H4 (cell line): ENCODE measurements at regions not wholly inside any gene's neighbourhood (a gene's known extent, or its start where the extent isn't known, plus 50 kb on each side); places are given as distances from the start of the nearest gene placed in this dataset.
"Not testable (repeated sequence)": the region's sequence is repeated elsewhere in the genome, so short reads cannot be mapped to it uniquely, and the experiment has no call there.

Experiments used
- DNase-seq: peaks from one replicate; pipeline ENCODE4 v3.0.0-alpha.2; 2015; ENCODE audit warnings: low spot score

DNA sequence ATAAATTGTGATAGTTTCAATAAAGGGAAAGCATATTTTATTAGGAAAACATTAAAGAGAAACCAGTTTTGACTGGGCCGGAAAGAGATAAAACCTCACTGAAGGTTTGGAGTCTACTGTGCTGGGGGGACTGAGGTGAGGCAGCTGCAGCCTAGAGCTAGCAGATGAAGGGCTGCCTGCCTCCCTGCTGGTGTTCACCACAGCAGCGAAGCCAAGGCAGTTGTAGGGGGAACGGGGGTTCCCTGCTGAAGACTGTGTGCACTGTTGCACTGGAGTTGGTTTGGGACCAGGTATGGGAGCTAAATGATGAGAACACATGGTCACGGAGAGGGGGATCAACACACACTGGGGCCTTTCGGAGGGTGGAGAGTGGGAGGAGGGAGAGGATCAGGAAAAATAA lies 546.5 kb upstream of the SMIM31 start:
- no peak for DNase-seq

DNA sequence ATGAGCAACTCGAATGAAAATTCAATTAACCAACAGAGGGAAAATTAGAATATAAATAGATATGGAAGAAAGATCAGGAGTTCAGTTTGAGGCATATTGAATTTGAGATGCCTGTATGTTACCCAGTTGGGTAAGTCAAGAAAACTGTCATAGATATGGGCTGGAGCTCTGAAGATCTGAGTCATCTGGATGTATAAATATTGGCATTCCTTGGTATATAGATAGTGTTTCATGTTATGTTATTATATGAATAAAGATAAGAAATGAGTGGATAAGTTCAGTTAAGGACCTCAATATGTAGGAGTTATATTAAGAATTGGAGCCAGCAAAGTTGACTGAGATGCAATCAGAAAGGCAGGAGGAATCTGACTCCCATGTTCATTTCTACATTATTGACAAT lies 543.6 kb upstream of the SMIM31 start:
- no peak for DNase-seq

DNA sequence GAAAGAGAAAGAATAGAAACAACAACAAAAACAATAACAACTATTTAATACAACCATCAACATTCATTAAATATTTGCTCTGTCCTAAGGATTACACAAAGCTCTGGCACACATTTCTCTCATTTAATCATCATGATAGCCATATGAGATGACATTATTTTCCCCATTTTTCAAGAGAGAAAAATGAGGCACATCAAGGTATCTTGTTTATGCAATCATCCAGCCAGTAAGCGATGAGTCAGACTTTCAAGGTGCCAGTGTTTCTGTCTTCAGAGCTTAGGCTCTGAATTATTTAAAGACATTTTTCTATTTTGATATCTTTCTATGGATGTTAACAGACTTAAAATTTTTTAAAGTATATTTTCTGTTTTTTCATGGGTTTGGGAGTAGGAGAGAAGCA lies 541.8 kb upstream of the SMIM31 start:
- peak; percentile 11 for DNase-seq

GRCh38 chr4:164212714-164213113 lies 541.2 kb upstream of the SMIM31 start:
- peak; percentile 7 for DNase-seq

DNA sequence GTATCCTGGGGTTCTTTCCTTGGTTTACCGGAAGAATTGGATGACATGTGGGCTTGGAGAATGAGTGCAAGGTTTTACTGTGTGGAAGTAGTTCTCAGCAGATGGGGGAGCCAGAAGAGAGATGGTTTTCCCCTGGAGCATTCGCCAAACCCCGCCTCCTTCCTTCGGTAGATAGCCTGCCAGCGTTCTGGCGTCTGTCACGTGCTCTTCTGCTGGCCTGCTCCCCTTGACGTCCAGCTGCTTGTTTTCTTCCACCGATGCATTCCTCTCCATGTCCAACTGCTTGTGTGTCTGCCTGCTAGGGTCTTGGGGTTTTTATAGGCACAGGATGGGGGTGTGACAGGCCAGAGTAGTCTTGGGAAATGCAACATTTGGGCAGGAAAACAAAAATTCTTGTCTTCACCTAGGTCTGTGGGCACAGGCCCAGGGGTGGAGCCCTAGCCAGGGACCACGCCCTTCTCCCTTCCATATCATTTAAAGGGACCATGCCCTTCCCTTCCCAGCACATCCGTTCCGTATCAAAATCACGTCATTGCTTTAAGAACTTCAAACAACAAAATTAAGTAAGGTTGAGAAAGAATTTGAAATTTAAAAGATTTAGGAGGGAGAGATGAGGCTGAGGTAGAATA lies 538.7 kb upstream of the SMIM31 start:
- DNase-seq, result peak; percentile 4

DNA sequence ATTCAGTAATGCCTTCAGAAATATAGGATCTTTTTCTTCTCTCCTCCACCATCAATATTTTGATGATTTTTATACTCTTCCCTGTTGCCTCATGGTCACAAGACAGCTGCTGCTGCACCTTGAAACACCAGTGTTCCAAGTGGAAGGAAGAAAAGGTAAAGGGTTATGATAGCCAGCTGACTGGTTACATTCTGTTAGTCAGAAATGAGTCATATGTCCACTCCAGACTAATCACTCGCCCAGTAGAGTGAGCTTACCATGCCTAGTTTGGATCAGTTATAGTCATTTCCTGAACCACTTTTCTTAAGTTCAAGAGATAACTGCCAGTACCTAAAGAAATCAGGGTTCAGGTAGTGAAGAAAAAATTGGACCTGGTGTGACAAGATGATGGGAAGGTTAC lies 532.3 kb upstream of the SMIM31 start:
- DNase-seq, result peak; percentile 5

DNA sequence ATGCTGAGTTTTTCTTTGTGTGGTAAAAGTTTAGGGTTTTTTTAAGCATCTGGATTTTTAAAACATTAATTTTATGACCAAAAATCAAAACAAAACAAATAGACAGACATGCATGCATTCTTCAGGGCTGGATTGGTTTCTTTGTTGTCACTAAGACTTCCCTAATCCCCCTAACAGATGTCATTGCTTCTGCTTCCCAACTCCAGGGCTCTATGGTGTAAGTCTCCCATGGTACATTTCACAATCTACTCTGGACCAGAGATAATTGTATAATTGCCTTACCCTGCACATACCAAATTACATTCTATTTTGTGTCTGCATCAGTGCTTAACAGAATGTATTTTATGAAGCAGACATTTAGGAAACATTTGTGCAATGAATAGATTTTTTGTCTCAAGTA lies 529.1 kb upstream of the SMIM31 start:
- DNase-seq, result no peak

GRCh38 chr4:164229255-164229654 lies 524.7 kb upstream of the SMIM31 start:
- no peak for DNase-seq

DNA sequence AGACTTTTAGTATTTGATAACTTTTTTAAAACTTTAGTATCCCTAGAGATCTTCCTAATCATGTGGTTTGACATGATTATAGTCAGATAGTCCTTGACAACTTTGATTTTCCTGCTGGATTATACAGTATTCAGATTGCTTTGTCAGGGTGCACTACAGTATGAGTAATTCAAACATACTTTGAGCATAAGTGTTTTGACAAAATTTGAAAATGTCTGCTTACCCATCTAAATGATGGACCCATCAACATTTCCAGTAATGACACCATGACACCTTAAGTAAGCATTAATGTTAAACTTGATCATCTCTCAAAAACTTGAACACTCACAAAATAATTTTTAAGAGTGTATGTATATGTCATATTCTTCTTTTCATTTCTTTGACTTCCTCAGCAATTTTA lies 514.5 kb upstream of the SMIM31 start:
- DNase-seq, result no peak

GRCh38 chr4:164239976-164240375 lies 514.0 kb upstream of the SMIM31 start:
- DNase-seq, result no peak

DNA sequence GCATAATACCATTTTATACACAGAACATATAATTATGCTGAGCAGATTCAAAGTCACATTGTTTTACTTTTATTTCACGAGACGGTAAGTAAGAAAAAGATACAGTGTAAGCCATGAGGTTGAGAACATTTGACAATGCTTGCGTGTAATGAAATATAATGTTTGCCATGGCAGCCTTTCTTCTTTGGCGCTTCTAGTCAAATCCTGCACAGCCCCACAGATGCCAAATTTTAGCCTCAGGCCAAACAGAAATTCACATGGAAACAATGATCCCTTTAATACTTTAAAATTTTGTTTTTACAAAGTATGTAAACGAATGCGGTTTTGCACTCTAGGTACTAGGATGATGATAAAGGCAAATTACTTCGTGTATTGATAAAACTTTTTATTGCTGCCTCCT lies 502.7 kb upstream of the SMIM31 start:
- DNase-seq, result no peak

- DNase-seq, result peak; percentile 16
These were observed 501.6 kb upstream of the SMIM31 start for GRCh38 chr4:164252286-164252685.

- DNase-seq, result no peak
These were observed 492.1 kb upstream of the SMIM31 start for GRCh38 chr4:164261831-164262230.

- not testable (repeated sequence) for DNase-seq
These were observed 491.4 kb upstream of the SMIM31 start for GRCh38 chr4:164262508-164262907.

- DNase-seq, result not testable (repeated sequence)
These were observed 476.5 kb upstream of the SMIM31 start for GRCh38 chr4:164277414-164277813.

DNA sequence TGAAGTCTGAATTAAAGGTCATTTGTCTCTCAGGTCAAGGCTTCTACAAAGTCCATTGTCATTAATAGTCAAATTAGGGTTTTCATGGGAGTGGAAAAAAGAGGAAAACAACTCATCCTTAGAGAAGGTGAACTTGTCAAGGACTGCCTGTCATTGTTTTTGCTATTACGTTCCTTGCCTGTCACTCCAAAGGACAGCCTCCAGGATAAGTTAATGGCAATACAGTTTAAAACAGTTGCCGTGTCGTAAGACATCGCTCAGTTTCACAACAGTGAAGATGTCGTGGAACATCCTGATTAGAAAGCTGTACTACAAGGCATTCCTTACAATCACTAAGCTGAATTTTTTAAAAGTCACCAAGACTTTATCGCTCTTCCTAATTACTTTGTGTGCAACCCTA lies 466.8 kb upstream of the SMIM31 start:
- no peak for DNase-seq

DNA sequence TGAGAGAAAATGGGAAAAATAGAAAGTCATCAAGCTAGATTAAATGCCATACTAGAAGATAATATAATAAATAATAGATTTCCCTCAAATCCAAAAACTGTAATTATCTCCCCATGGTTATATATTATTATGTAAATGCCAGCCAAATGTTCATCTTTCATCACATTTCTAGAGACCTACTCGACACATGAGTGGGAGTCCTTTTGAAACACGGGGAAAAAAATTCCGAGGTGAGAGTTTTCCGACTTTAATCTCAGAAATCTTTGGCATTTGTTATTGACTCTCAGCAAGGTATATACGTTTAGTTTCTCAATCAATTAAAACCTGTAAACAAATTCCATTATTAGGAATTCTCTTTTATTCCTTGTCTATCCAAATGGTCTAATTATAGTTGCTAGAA lies 465.4 kb upstream of the SMIM31 start:
- no peak for DNase-seq

GRCh38 chr4:164293203-164293602 lies 460.7 kb upstream of the SMIM31 start:
- DNase-seq, result peak; percentile 4

DNA sequence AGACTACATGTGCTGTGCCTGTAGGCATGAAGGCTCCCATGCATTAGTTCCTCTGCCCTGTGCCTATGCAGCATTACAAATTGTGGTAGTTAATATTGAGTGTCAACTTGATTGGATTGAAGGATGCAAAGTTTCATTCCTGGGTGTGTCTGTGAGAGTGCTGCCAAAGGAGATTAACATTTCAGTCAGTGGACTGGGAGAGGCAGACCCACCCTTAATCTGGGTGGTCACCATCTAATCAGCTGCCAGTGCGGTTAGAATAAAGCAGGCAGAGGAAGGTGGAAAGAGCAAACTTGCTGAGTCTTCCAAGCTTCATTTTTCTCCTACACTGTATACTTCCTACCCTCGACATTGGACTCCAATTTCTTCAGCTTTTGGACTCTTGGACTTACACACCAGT lies 460.2 kb upstream of the SMIM31 start:
- no peak for DNase-seq

- DNase-seq, result no peak
These were observed 452.5 kb upstream of the SMIM31 start for GRCh38 chr4:164301430-164301829.

DNA sequence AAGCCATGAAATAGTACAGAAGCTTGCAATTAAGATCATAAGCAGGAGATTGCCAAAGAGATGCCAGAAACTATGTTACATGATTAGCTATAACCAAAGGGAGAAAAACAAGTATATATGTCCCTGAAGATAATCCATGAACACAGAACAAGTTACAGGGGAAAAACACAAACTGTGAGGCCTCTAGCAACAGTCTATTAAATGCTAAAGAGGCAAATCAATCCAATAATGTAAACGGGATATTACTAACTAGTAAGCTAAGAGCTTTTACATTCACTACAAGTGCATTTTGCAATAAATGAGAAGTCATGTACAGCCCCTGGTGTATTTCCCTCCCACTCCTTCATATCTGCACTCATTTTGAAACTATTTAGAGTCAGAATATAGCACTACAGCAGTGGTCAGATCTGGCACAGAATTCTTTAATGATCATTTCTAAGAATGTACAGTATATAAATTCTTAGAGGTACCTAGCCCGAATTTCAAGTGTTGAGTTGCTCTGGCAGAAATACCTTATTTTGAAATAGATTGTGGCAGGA lies 449.8 kb upstream of the SMIM31 start:
- no peak for DNase-seq

DNA sequence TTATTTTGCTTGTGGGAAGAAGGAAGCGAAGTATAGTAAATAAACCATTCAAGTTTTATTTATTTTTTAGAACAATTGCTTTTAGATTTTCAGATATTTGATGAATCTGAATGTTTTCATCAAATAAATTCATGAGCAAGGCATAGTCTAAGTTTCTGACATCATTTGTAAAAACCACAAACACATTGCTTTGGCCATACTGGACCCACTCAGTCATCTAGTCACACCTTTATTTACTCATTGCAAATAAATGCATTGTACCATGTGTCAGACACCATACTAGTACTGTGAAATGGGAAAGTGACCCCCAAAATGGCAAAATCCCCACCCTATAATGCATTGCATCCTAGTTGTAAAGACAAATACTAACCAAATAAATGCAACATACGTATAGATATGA lies 449.1 kb upstream of the SMIM31 start:
- peak; percentile 6 for DNase-seq

- DNase-seq, result no peak
These were observed 446.7 kb upstream of the SMIM31 start for GRCh38 chr4:164307262-164307661.

DNA sequence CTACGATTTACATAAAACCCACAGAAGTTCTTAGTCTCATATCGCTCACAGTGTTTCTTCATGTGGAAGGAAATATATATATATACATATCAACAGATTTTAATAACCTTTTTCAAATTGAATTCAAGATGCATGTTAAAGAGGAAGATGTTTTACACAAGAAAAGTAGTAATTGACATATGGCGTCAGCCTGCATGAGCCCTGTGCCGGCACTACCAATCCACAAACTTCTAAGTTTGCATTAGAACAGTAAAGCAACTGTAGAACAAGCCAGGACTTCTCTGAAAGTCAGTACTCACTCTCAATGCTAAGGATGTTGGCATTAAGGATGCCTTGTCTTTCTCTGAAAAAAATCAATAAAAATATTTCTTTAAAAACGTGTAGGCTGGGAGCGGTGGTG lies 441.3 kb upstream of the SMIM31 start:
- no peak for DNase-seq
